HEK293 (cell line): ENCODE measurements at regions not wholly inside any gene's neighbourhood (a gene's known extent, or its start where the extent isn't known, plus 50 kb on each side); places are given as distances from the start of the nearest gene placed in this dataset.

Experiments used
- CTCF ChIA-PET: fragments of 350-600 bp; formaldehyde crosslinking; extraction: SDS; loops from one replicate; lab custom pipeline; 2021; ENCODE audit warnings: antibody characterized with exemption; lab: Yijun Ruan, JAX
- POLR2A ChIA-PET: fragments of 300-600 bp; formaldehyde crosslinking; extraction: SDS; loops from one replicate; lab custom pipeline; 2020; ENCODE audit warnings: antibody characterized with exemption, inconsistent platforms; lab: Yijun Ruan, JAX
- H3K27ac ChIP-seq: fragments of 200-500 bp; sonication (Bioruptor generic); 2 replicates; pipeline ENCODE4 v1.5.1; 2014; ENCODE audit warnings: low read depth, low read length, control low read depth, inconsistent platforms; ENCODE audit errors: extremely low read depth
- H3K36me3 ChIP-seq, 2 experiments: fragments of 200-500 bp in 1 of 2; sonication (Bioruptor generic) in 1 of 2; 1 replicate in 1 of 2; 2 replicates in 1 of 2; pipeline ENCODE4 v1.5.1; 2014 to 2017; ENCODE audit warnings: inconsistent platforms in 2 of 2, low read length in 2 of 2; ENCODE audit not compliant: control insufficient read depth in 2 of 2, insufficient read depth in 1 of 2
- H3K4me1 ChIP-seq: fragments of 200-500 bp; sonication (Bioruptor generic); 2 replicates; pipeline ENCODE4 v1.5.1; 2014; ENCODE audit warnings: mild to moderate bottlenecking, low read length, inconsistent platforms; ENCODE audit not compliant: control insufficient read depth, insufficient read depth
- H3K4me3 ChIP-seq: 2 replicates; pipeline ENCODE4 v1.5.1; 2011; ENCODE audit warnings: low read depth, mild to moderate bottlenecking, control low read depth, low read length, moderate library complexity
- H3K9me3 ChIP-seq: fragments of 200-500 bp; sonication (Bioruptor generic); 2 replicates; pipeline ENCODE4 v1.5.1; 2014; ENCODE audit warnings: low read depth, low read length, inconsistent platforms; ENCODE audit not compliant: control insufficient read depth, insufficient read depth
- KLF1 ChIP-seq: fragments of 450-650 bp; formaldehyde crosslinking; IDR thresholded peaks from 2 replicates; pipeline ENCODE4 v1.5.1; 2016; ENCODE audit warnings: missing biosample characterization, missing genetic modification characterization
- OSR2 ChIP-seq: fragments of 450-650 bp; formaldehyde crosslinking; IDR thresholded peaks from 2 replicates; pipeline ENCODE4 v1.5.1; 2016; ENCODE audit warnings: missing biosample characterization, missing genetic modification characterization
- PRDM6 ChIP-seq: fragments of 450-650 bp; formaldehyde crosslinking; IDR thresholded peaks from 2 replicates; pipeline ENCODE4 v1.5.1; 2017; ENCODE audit warnings: missing biosample characterization, missing genetic modification characterization
- SALL2 ChIP-seq: fragments of 450-650 bp; formaldehyde crosslinking; IDR thresholded peaks from 2 replicates; pipeline ENCODE4 v1.5.0; 2017; ENCODE audit warnings: missing biosample characterization, mild to moderate bottlenecking, missing genetic modification characterization, borderline replicate concordance
- SP3 ChIP-seq: fragments of 450-650 bp; formaldehyde crosslinking; IDR thresholded peaks from 2 replicates; pipeline ENCODE4 v1.5.1; 2016; ENCODE audit warnings: missing biosample characterization, missing genetic modification characterization
- TCF7L2 ChIP-seq: IDR thresholded peaks from 2 replicates; pipeline ENCODE4 v1.6.1; 2011; ENCODE audit warnings: low read depth, mild to moderate bottlenecking, inconsistent platforms, low read length, moderate library complexity, borderline replicate concordance
- ZBTB48 ChIP-seq: fragments of 450-650 bp; formaldehyde crosslinking; IDR thresholded peaks from 2 replicates; pipeline ENCODE4 v1.5.1; 2016; ENCODE audit warnings: missing biosample characterization, missing genetic modification characterization
- ZBTB8A ChIP-seq: fragments of 450-650 bp; formaldehyde crosslinking; IDR thresholded peaks from 2 replicates; pipeline ENCODE4 v1.5.1; 2016; ENCODE audit warnings: missing biosample characterization, missing genetic modification characterization
- ZNF19 ChIP-seq: fragments of 450-650 bp; formaldehyde crosslinking; IDR thresholded peaks from 2 replicates; pipeline ENCODE4; 2016; ENCODE audit warnings: missing biosample characterization, missing genetic modification characterization, low read depth
- ZNF2 ChIP-seq: fragments of 450-650 bp; formaldehyde crosslinking; IDR thresholded peaks from 2 replicates; pipeline ENCODE4 v1.5.1; 2016; ENCODE audit warnings: missing biosample characterization, missing genetic modification characterization
- ZNF350 ChIP-seq: fragments of 450-650 bp; formaldehyde crosslinking; IDR thresholded peaks from 2 replicates; pipeline ENCODE4 v1.5.0; 2017; ENCODE audit warnings: missing biosample characterization, mild to moderate bottlenecking, missing genetic modification characterization
- ZNF423 ChIP-seq: fragments of 450-650 bp; formaldehyde crosslinking; IDR thresholded peaks from 2 replicates; pipeline ENCODE4 v1.5.1; 2016; ENCODE audit warnings: missing biosample characterization, missing genetic modification characterization
- ZNF530 ChIP-seq: fragments of 450-650 bp; formaldehyde crosslinking; IDR thresholded peaks from 2 replicates; pipeline ENCODE4 v1.5.1; 2016; ENCODE audit warnings: low read depth, missing biosample characterization, missing genetic modification characterization
- ZNF610 ChIP-seq: fragments of 450-650 bp; formaldehyde crosslinking; IDR thresholded peaks from 2 replicates; pipeline ENCODE4 v1.5.1; 2016; ENCODE audit warnings: missing biosample characterization, missing genetic modification characterization, borderline replicate concordance
- ZNF624 ChIP-seq: fragments of 450-650 bp; formaldehyde crosslinking; IDR thresholded peaks from 2 replicates; pipeline ENCODE4 v1.5.1; 2017; ENCODE audit warnings: missing biosample characterization, missing genetic modification characterization
- ZNF658 ChIP-seq: fragments of 450-650 bp; formaldehyde crosslinking; IDR thresholded peaks from 2 replicates; pipeline ENCODE4; 2016; ENCODE audit warnings: missing biosample characterization, missing genetic modification characterization
- ZNF701 ChIP-seq: fragments of 450-650 bp; formaldehyde crosslinking; IDR thresholded peaks from 2 replicates; pipeline ENCODE4 v1.5.1; 2016; ENCODE audit warnings: missing biosample characterization, missing genetic modification characterization
- ZNF776 ChIP-seq: fragments of 450-650 bp; formaldehyde crosslinking; IDR thresholded peaks from 2 replicates; pipeline ENCODE4 v1.5.0; 2017; ENCODE audit warnings: missing biosample characterization, missing genetic modification characterization, borderline replicate concordance
- ZNF777 ChIP-seq: fragments of 450-650 bp; formaldehyde crosslinking; IDR thresholded peaks from 2 replicates; pipeline ENCODE4 v1.5.1; 2017; ENCODE audit warnings: missing biosample characterization, missing genetic modification characterization, borderline replicate concordance
- ZNF792 ChIP-seq: fragments of 450-650 bp; formaldehyde crosslinking; IDR thresholded peaks from 2 replicates; pipeline ENCODE4 v1.5.1; 2016; ENCODE audit warnings: missing biosample characterization, missing genetic modification characterization
- ZNF830 ChIP-seq: fragments of 450-650 bp; IDR thresholded peaks from 2 replicates; pipeline ENCODE4 v1.5.0; 2018; ENCODE audit warnings: missing biosample characterization, missing genetic modification characterization, low read depth, mild to moderate bottlenecking, moderate library complexity
- ZNF837 ChIP-seq: fragments of 450-650 bp; formaldehyde crosslinking; IDR thresholded peaks from 2 replicates; pipeline ENCODE4 v1.5.1; 2016; ENCODE audit warnings: missing biosample characterization, missing genetic modification characterization
- ZSCAN16 ChIP-seq: fragments of 450-650 bp; formaldehyde crosslinking; IDR thresholded peaks from 2 replicates; pipeline ENCODE4 v1.5.1; 2016; ENCODE audit warnings: missing biosample characterization, missing genetic modification characterization
- TF ChIP-seq, protein P1 (sequence below): fragments of 450-650 bp; formaldehyde crosslinking; IDR thresholded peaks from 2 replicates; pipeline ENCODE4 v1.5.1; 2016; ENCODE audit warnings: missing biosample characterization, missing genetic modification characterization, borderline replicate concordance
- TF ChIP-seq, protein P2 (sequence below): fragments of 450-650 bp; formaldehyde crosslinking; IDR thresholded peaks from 2 replicates; pipeline ENCODE4 v1.5.1; 2016; ENCODE audit warnings: missing biosample characterization, missing genetic modification characterization

- TF ChIP-seq, protein P1, sequence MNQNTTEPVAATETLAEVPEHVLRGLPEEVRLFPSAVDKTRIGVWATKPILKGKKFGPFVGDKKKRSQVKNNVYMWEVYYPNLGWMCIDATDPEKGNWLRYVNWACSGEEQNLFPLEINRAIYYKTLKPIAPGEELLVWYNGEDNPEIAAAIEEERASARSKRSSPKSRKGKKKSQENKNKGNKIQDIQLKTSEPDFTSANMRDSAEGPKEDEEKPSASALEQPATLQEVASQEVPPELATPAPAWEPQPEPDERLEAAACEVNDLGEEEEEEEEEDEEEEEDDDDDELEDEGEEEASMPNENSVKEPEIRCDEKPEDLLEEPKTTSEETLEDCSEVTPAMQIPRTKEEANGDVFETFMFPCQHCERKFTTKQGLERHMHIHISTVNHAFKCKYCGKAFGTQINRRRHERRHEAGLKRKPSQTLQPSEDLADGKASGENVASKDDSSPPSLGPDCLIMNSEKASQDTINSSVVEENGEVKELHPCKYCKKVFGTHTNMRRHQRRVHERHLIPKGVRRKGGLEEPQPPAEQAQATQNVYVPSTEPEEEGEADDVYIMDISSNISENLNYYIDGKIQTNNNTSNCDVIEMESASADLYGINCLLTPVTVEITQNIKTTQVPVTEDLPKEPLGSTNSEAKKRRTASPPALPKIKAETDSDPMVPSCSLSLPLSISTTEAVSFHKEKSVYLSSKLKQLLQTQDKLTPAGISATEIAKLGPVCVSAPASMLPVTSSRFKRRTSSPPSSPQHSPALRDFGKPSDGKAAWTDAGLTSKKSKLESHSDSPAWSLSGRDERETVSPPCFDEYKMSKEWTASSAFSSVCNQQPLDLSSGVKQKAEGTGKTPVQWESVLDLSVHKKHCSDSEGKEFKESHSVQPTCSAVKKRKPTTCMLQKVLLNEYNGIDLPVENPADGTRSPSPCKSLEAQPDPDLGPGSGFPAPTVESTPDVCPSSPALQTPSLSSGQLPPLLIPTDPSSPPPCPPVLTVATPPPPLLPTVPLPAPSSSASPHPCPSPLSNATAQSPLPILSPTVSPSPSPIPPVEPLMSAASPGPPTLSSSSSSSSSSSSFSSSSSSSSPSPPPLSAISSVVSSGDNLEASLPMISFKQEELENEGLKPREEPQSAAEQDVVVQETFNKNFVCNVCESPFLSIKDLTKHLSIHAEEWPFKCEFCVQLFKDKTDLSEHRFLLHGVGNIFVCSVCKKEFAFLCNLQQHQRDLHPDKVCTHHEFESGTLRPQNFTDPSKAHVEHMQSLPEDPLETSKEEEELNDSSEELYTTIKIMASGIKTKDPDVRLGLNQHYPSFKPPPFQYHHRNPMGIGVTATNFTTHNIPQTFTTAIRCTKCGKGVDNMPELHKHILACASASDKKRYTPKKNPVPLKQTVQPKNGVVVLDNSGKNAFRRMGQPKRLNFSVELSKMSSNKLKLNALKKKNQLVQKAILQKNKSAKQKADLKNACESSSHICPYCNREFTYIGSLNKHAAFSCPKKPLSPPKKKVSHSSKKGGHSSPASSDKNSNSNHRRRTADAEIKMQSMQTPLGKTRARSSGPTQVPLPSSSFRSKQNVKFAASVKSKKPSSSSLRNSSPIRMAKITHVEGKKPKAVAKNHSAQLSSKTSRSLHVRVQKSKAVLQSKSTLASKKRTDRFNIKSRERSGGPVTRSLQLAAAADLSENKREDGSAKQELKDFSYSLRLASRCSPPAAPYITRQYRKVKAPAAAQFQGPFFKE (tag by site-specific recombination), result no peak
- TF ChIP-seq ZNF776 (tag by site-specific recombination), result no peak
- TF ChIP-seq ZNF423 (tag by site-specific recombination), result no peak
- TF ChIP-seq ZNF2, result no peak
- no peak for TF ChIP-seq TCF7L2
- TF ChIP-seq PRDM6, result no peak
- TF ChIP-seq, all 188 proteins: peak for 0
Observed at GRCh38 chr12:114174326-114174725, 208.2 kb upstream of the RBM19 start (continued).

GRCh38 chr12:114172135-114172534 lies 206.0 kb upstream of the RBM19 start:
- ChIA-PET POLR2A (no interaction called here), CTCF (no interaction called here)
- H3K9me3 ChIP-seq, result no peaks in the 10 kb centered on the region
- no peaks in the 10 kb centered on the region for H3K36me3 ChIP-seq
- H3K4me1 ChIP-seq, result no peaks in the 10 kb centered on the region
- TF ChIP-seq ZNF830 (tag by site-specific recombination) (no peak), ZBTB8A (tag by site-specific recombination) (no peak), ZNF530 (tag by site-specific recombination) (no peak), KLF1 (tag by site-specific recombination) (no peak), OSR2 (no peak), ZNF19 (tag by site-specific recombination) (no peak), ZNF658 (tag by site-specific recombination) (no peak), ZNF701 (tag by site-specific recombination) (no peak)
- TF ChIP-seq, protein P2, sequence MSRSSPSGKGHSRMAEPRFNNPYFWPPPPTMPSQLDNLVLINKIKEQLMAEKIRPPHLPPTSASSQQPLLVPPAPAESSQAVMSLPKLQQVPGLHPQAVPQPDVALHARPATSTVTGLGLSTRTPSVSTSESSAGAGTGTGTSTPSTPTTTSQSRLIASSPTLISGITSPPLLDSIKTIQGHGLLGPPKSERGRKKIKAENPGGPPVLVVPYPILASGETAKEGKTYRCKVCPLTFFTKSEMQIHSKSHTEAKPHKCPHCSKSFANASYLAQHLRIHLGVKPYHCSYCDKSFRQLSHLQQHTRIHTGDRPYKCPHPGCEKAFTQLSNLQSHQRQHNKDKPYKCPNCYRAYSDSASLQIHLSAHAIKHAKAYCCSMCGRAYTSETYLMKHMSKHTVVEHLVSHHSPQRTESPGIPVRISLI (tag by site-specific recombination), result no peak
- H3K4me3 ChIP-seq, result no peak overlapping the region
- no peak overlapping the region for H3K27ac ChIP-seq

DNA sequence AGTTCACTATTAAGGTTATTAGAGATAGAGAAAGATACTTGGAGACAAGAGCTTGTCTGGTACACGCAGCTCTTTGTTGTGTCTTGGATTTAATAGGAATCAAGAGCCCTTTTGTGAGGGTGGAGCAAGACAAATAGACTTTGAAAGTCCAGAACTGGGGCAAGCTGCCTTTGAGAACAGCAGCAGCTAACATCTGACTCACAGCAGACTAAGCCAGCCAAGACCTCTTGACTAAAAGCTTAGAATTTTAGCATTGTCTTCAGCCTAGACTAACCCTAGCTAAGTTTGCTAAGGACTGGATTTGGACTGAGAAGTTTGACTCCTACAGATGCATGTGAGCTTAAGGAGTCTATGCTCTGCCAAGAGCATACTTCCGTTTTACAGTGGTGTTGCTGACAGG lies 201.9 kb upstream of the RBM19 start:
- Histone ChIP-seq H3K36me3 (no peaks in the 10 kb centered on the region), H3K9me3 (no peaks in the 10 kb centered on the region), H3K27ac (no peak overlapping the region), H3K4me1 (no peaks in the 10 kb centered on the region)
- POLR2A ChIA-PET, result no interaction called here
- TF ChIP-seq ZNF624 (tag by site-specific recombination) (no peak), ZNF777 (tag by site-specific recombination) (no peak), ZNF792 (tag by site-specific recombination) (no peak), ZSCAN16 (tag by site-specific recombination) (no peak), SALL2 (tag by site-specific recombination) (no peak), SP3 (tag by site-specific recombination) (no peak), ZNF350 (tag by site-specific recombination) (no peak), ZBTB48 (no peak), ZNF837 (tag by site-specific recombination) (no peak), ZNF610 (tag by site-specific recombination) (no peak)
- TF ChIP-seq, all 188 proteins: peak for 0
- CTCF ChIA-PET, result interaction anchor here (0.7 to 3.7 kb wide), 6 partner anchors 12 to 341 kb away, joined by 3 to 45 read pairs (median 3); no protein-coding TSS in a partner anchor
- no peak overlapping the region for H3K4me3 ChIP-seq
